GM19328 (cell line): ENCODE measurements at regions not wholly inside any gene's neighbourhood (a gene's known extent, or its start where the extent isn't known, plus 50 kb on each side); places are given as distances from the start of the nearest gene placed in this dataset.
A peak's percentile ranks its signal among the peaks of the same experiment; 100 is the strongest.

Experiments
- ATAC-seq: cut with Tn5 transposase; IDR thresholded peaks from one replicate; pipeline ENCODE4 v1.9.1; 2021; ENCODE audit warnings: mild to moderate bottlenecking, moderate library complexity; ENCODE audit not compliant: unreplicated experiment

GRCh38 chr5:124920909-124921666 is 174.6 kb upstream of the ZNF608 start:
- ATAC-seq: peak; percentile 84

GRCh38 chr5:124921694-124922093 is 175.3 kb upstream of the ZNF608 start:
- no peak for ATAC-seq

DNA sequence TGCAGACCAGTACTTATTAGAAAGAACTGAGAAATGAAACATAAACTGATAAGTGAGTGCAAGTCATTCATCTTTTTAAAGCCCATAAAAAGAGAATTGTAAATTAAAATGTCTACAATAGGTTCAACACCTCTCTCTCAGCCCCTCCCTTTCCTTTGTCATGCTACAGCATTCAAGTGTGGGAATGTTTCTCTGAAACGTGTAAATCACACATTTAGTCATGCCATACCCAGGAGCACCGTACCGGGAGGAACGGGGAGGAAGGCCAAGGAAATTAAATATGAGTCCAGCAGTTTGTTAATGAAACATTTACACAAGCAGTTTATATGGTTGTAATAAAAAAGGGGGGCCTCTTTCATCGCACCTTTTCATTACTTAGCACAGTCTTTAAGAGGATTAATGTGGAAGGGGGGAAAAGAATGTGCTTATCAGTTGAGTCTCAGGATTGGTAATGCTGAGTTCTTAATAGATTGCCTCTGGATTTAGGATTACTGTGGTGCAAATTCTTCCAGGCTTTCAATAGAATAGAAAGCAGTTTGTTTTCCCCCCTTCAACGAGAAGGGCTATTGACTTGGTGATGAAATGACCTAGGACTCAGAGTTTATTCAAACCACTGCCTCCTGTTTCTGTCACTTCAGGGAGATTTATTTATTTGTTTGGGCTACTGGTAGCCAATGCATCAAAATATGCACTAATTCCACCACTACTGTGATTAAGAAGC is 176.0 kb upstream of the ZNF608 start:
- no peak for ATAC-seq

- ATAC-seq: no peak
These were observed 176.7 kb upstream of the ZNF608 start for GRCh38 chr5:124923131-124923530.

DNA sequence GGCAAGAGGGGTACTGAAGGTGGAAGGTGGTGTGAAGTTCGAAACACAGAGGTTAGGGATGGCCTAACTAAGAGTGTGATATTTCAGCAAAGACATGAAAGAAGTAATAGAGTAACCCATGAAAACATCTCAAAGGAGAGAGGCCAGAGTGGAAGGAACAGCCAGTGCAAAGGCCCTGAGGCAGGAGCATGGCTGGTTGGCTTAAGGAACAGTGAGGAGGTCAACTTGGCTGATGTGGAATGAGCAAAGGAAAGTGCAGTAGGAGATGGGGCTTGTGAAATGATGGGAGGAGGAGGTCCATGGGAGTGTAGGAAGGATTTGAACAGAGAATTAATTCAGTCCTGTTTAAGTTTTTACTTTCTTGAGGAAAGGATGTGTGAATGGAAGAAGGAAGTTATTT is 178.3 kb upstream of the ZNF608 start:
- ATAC-seq: no peak

DNA sequence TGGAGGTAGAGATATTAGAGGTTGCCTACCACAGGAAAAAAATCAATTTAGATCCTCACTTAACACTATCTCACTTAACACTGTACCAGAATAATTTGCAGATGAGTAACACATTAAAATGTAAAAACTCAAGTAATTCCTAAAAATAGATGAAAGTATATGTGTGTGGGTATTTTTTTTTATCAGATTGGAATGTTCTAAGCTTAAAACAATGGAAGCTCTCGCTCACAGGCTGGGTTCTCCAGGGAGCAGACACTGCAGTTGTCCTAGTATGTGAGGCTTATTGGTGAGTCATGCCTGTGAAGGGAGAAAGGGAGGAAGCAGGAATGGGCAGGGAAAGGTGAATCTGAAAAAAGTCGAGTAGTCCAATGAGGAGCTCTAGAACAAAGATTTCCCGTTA is 181.3 kb upstream of the ZNF608 start:
- ATAC-seq: no peak

GRCh38 chr5:124929000-124929399 is 182.6 kb upstream of the ZNF608 start:
- no peak for ATAC-seq

DNA sequence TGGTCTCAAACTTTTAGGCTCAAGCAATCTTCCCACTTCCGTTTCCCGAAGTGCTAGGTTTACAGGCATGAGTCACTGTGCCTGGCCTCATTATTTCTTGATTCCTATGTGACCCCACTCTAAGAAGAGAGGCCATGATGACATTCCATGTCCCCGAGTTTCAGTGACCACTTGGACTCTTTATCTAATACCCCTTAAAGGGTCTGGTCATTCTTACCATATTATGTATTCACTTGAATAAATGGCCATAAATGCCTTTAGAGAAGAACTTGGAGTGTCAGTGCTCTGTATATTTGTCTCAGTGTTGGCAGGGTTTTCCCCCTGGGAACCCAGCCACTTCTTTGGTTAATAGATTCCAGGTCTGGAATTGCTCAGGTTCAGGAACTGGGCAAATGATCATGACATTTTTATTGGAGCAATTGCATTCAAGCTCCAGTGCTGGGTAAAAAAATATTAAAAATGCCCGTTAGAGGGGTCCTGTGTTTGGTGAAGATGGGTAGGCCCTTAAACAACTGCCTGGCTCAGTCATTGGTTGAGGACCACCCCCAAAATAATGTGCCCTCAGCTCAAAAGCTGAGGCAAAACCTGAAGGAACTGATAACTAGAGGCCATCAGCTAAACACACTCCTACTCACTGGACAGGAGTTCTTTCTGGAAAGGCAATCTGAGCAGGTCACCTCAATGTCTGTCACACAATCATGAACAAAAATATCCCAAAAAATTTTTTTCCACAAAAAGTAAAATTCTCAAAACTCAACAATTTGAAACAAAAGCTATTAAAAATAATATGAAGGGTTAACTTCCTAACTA is 186.6 kb upstream of the ZNF608 start:
- no peak for ATAC-seq

- ATAC-seq: peak; percentile 70
These were observed 188.6 kb upstream of the ZNF608 start for GRCh38 chr5:124935065-124935464.

DNA sequence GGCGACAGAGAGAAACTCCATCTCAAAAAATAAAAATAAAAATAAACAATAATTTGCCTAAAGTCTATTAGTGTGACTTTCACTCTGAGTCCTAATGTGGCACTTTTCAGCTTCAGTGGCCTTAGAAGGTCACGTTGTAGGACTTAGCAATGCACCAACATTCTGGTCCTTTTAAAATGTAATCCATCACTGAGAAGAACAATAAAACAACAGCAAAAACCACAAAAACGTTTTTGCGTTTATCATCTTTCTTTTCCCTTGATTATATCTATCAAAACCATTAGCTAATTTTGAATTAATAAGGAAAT is 190.1 kb upstream of the ZNF608 start:
- peak; percentile 46 for ATAC-seq

DNA sequence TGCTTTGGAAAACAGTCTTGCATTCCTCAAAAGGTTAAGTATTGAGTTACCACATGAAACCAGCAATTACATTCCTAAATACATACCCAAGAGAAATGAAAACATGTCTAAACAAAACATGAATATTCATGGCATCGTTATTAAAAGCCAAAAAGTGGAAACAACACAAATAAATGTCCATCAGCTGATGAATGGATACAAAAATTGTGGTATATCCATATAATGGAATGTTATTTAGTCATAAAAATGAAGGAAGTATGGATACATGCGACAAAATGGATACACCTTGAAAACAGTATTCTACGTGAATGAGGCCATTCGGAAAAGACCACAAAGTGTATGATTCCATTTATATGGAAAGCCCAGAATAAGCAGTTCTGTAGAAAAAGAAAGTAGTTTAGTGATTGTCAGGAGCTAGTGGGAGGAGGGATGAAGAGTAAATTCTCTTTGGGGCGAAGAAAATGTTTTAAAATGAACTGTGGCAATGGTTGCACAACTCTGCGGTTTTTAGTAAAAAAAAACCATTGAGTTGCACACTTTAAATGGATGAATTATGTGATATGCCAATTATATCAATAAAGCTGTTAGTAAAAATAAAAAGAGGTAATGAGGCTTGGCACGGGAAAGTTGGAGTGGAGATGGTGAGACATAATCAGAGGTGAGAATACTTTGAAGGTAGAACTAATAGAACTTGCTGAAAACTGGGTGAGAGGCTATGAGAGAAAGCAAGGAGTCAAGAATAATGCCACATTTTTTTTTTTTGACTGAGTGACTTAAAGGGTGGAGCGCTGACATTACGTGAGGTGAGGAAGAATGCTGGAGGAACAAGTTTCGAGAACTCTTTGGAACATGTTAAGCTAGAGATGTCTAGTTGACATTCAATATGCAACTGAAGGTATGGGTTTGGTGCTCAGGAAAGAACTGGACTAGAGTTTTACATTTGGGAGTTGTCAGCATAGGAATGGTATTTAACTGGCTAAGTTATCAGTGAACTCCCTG is 194.9 kb upstream of the ZNF608 start:
- no peak for ATAC-seq

DNA sequence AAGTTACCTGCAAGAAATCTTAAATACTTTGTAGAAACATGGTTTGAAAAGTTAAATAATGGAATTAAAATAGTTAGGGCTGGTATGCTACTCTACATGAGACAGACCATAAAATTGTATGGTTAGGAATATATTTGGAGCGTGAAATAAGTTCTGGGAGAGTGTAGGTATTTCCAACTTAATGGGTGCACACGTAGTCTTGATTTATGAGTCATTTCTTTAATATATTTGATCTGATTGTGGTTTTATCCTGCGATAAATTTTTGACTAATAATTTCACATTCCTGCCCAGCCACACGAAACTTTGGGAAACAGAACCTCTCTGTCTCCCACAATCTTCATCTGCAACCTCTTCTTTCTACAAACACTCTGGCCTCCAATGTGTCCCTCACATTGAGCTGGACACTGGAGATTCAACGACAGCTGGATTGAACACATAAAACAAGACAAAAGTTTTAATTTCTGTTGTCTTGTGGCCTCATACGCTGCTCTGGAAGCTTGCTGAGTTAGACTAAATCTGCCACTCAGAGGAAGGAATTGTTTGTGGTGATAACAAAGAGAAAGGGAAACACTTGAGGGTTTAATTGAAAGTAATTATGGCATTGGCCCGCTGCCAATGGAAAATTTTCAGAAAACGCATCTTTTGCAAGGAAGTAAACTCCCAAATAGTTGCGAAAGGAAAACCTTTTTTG is 201.8 kb upstream of the ZNF608 start:
- ATAC-seq: no peak

DNA sequence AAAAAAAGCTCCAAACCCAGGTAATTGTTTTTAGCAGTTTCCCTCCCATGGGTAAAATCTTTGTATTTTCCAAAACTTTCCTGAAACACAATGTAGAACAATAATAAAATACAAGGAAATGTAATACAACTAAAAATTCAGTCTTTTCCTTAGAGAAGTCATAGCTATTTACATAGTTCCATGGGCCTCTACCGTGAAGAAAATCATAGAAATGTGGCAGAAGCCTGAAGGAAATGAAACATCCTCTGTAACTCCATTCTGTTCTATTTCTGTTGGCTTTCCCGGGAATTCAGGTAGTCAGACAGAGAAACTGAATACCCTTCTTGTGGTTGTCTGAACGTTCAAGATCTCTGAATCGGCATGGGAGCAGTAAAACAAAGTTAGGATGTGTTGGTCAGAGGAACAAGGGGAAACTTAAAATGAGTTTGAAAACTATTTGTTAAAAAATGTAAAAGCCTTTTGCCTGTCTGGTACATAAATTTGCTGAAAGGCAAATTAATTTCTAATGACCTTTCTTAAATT is 202.4 kb upstream of the ZNF608 start:
- no peak for ATAC-seq

- ATAC-seq: no peak
These were observed 203.4 kb upstream of the ZNF608 start for GRCh38 chr5:124949862-124950261.

GRCh38 chr5:124951105-124951504 is 204.7 kb upstream of the ZNF608 start:
- no peak for ATAC-seq

DNA sequence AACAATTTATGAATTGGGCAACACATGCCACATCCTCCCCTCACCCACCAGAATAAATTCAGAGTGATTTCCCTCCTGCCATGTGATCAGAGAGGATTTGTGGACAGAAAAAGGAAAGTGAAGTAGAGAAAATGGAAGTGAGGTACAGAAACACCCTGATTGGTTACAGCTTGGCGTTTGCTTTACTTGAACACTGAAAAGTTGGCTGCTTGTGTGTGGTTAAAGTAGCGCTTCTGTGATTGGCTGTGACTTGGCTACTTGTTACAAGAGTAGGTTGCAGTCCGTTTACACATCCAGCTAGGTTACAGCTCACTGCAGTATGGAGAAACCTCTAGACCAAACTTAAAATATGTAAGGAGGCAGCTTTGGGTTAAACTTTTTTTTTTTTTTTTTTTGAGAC is 205.2 kb upstream of the ZNF608 start:
- peak; percentile 61 for ATAC-seq

- peak; percentile 89 for ATAC-seq
These were observed 205.6 kb upstream of the ZNF608 start for GRCh38 chr5:124952079-124952478.

GRCh38 chr5:124952566-124952965 is 206.1 kb upstream of the ZNF608 start:
- ATAC-seq: peak; percentile 60

- ATAC-seq: no peak
These were observed 208.3 kb upstream of the ZNF608 start for GRCh38 chr5:124954784-124955183.
